Endothelial cell (in vitro differentiated cells): ENCODE measurements at regions not wholly inside any gene's neighbourhood (a gene's known extent, or its start where the extent isn't known, plus 50 kb on each side); places are given as distances from the start of the nearest gene placed in this dataset.

Experiments used
- DNase-seq: peaks from one replicate; pipeline ENCODE4 v3.0.0; 2021; ENCODE audit warnings: low spot score
- H3K27ac Mint-ChIP-seq: one replicate; pipeline ENCODE4 v1.8.0; 2021; ENCODE audit warnings: mixed read lengths, inconsistent platforms; ENCODE audit not compliant: unreplicated experiment
- H3K27me3 Mint-ChIP-seq: one replicate; pipeline ENCODE4 v1.8.0; 2021; ENCODE audit warnings: mild to moderate bottlenecking, moderate library complexity, mixed read lengths, inconsistent platforms; ENCODE audit not compliant: unreplicated experiment
- H3K36me3 Mint-ChIP-seq: one replicate; pipeline ENCODE4 v1.8.0; 2021; ENCODE audit warnings: mild to moderate bottlenecking, low read depth, mixed read lengths, inconsistent platforms; ENCODE audit not compliant: unreplicated experiment
- H3K4me1 Mint-ChIP-seq: one replicate; pipeline ENCODE4 v1.8.0; 2021; ENCODE audit warnings: mild to moderate bottlenecking, mixed read lengths, inconsistent platforms; ENCODE audit not compliant: unreplicated experiment
- H3K4me3 Mint-ChIP-seq: one replicate; pipeline ENCODE4 v1.8.0; 2021; ENCODE audit warnings: mild to moderate bottlenecking, mixed read lengths, inconsistent platforms; ENCODE audit not compliant: unreplicated experiment
- H3K9me3 Mint-ChIP-seq: one replicate; pipeline ENCODE4 v1.8.0; 2021; ENCODE audit warnings: mixed read lengths, inconsistent platforms; ENCODE audit not compliant: unreplicated experiment
- TF ChIP-seq, protein P1 (sequence below): fragments of 200-600 bp; sonication (generic); IDR thresholded peaks from one replicate; pipeline ENCODE4 v1.5.0; 2021; ENCODE audit warnings: antibody characterized with exemption; ENCODE audit not compliant: unreplicated experiment

DNA sequence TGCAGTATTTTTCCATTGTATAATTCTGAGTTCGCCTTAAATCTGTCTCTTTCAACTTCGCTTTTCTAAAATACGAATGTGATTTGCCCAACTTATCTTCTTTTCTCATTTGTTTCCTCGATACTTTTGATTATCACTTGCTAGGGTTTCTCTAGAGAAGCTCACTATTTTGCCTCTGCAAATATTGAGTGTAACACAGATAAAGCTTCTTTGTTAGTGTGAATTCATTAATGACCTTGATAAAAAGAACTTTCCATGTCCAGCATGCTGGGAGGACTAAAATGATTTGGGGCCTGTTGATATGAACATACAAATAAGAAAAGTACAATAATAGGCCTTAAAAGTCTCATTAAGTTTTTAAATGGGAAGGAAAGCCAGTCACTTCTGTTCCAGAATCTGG is 303.3 kb downstream of the MAP2K6 start:
- DNase-seq: no peak
- Mint-ChIP-seq H3K4me1 (peaks cover 3% of the 10 kb centered on the region), H3K9me3 (no peaks in the 10 kb centered on the region), H3K36me3 (no peaks in the 10 kb centered on the region), H3K27ac (no peak overlapping the region), H3K27me3 (no peaks in the 10 kb centered on the region), H3K4me3 (no peak overlapping the region)
- TF ChIP-seq, protein P1, sequence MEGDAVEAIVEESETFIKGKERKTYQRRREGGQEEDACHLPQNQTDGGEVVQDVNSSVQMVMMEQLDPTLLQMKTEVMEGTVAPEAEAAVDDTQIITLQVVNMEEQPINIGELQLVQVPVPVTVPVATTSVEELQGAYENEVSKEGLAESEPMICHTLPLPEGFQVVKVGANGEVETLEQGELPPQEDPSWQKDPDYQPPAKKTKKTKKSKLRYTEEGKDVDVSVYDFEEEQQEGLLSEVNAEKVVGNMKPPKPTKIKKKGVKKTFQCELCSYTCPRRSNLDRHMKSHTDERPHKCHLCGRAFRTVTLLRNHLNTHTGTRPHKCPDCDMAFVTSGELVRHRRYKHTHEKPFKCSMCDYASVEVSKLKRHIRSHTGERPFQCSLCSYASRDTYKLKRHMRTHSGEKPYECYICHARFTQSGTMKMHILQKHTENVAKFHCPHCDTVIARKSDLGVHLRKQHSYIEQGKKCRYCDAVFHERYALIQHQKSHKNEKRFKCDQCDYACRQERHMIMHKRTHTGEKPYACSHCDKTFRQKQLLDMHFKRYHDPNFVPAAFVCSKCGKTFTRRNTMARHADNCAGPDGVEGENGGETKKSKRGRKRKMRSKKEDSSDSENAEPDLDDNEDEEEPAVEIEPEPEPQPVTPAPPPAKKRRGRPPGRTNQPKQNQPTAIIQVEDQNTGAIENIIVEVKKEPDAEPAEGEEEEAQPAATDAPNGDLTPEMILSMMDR: no peak

DNA sequence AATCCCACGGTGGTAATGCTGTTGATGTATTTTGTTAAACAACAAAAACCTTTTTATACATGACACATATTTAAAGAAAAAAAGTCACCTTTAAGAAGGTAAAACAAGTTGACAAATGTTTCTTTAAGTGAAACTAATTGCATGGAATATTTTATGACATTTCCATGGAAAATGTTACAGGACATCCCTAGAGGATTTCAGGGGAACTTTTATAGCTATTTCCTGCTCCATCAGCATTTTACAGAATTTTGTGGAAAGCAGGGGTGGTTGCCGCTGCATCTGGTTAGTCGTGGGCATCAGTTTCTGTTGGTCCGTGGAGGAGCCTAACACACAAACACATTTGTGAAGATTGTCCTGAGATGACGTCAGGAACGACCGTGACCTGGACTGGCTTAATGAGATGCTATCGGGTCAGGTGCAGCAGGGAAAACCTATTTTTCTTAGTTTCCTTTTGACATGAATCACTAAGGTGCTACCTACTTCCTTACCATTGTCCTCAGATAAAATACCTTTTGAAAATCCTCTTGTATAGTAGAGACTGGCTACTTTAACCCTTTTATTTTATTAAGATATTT is 305.1 kb downstream of the MAP2K6 start:
- TF ChIP-seq, protein P1: no peak
- Mint-ChIP-seq H3K4me3 (no peak overlapping the region), H3K4me1 (peaks cover 3% of the 10 kb centered on the region), H3K36me3 (no peaks in the 10 kb centered on the region), H3K27ac (no peak overlapping the region), H3K9me3 (no peaks in the 10 kb centered on the region), H3K27me3 (no peaks in the 10 kb centered on the region)
- no peak for DNase-seq

DNA sequence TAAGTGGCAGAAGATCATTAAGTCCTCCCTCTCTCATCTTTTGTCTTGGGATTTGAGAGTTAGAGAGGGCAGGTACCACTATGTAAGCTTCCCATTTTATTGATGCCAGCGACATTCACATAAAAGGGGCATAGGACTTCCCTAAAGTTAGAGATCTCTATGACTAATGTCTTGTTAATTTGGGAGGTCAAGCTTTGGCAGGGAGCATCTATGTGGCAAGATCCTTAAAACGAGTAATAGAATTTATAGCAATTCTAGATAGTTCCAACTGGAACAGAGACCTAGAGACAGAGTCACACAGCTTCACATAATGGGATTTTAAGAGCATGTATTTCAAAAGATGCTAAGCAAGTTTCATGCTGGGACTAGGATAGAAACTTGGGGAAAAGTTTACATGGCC is 308.0 kb downstream of the MAP2K6 start:
- no peak for DNase-seq
- no peak overlapping the region for H3K27ac Mint-ChIP-seq
- no peaks in the 10 kb centered on the region for H3K4me1 Mint-ChIP-seq
- H3K9me3 Mint-ChIP-seq: no peaks in the 10 kb centered on the region
- H3K36me3 Mint-ChIP-seq: no peaks in the 10 kb centered on the region
- H3K4me3 Mint-ChIP-seq: no peak overlapping the region
- TF ChIP-seq, protein P1: no peak
- H3K27me3 Mint-ChIP-seq: no peaks in the 10 kb centered on the region

DNA sequence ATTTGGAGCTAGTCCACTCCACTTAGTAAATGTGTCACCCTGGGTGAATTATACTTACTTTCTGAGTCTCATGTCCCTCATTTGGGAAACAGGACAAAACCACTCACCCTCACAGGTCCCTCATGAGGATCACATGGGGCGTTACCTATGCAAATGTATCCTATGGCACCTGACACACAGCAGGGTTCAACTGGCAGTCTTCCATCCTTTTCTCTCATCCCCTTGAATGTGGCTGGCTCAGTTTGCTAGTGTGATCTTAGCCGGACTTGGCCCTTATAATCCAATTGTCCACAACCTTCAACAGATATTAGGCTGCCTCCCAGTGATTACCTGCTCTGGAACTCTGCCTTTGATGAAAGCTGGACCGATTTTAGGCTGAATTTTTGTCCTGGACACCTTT is 308.8 kb downstream of the MAP2K6 start:
- TF ChIP-seq, protein P1: no peak
- Mint-ChIP-seq H3K4me1 (no peaks in the 10 kb centered on the region), H3K9me3 (no peaks in the 10 kb centered on the region), H3K27me3 (no peaks in the 10 kb centered on the region), H3K27ac (no peak overlapping the region), H3K36me3 (no peaks in the 10 kb centered on the region), H3K4me3 (no peak overlapping the region)
- DNase-seq: no peak

DNA sequence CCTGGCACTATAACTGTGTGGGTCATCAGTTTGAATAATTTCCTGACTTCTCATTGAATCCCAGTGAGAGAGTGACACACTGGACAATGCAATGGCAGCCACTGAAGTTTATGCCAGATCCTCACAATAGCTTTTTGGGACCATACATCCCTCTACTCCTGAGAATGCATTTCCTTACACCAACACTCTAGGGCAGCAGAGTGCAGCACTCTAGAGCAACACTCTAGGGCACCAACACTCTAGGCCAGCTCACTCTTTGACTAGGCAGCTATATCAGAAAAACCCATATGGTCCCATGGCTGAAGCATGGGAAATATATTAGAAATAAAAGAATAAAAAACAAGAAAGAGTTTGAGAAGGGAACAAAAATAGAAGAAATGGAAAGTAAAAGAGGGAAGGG is 309.2 kb downstream of the MAP2K6 start:
- Mint-ChIP-seq H3K9me3 (no peaks in the 10 kb centered on the region), H3K27me3 (no peaks in the 10 kb centered on the region), H3K4me3 (no peak overlapping the region), H3K4me1 (no peaks in the 10 kb centered on the region), H3K36me3 (no peaks in the 10 kb centered on the region), H3K27ac (no peak overlapping the region)
- no peak for DNase-seq
- TF ChIP-seq, protein P1: no peak
